ENCODE measurements at regions not wholly inside any gene's neighbourhood (a gene's known extent, or its start where the extent isn't known, plus 50 kb on each side); places are given as distances from the start of the nearest gene placed in this dataset.
"Not testable (repeated sequence)": the region's sequence is repeated elsewhere in the genome, so short reads cannot be mapped to it uniquely, and the experiment has no call there.

- FAIRE-seq (no peak), DNase-seq (no peak)
- no peak for TF ChIP-seq CTCF (IDR thresholded peaks at IDR 0.05; ENCODE audit: borderline replicate concordance, extremely low read depth, insufficient read depth)
- Histone ChIP-seq H3K9ac (ENCODE audit: low read length in 3 of 3) (no peak overlapping the region), H3K27ac (ENCODE audit: low read depth in 2 of 2, low read length in 2 of 2) (no peak overlapping the region), H3K27me3 (ENCODE audit: control insufficient read depth, insufficient read depth, low read length) (no peaks in the 10 kb centered on the region), H3K9me3 (ENCODE audit: control insufficient read depth in 2 of 3, insufficient read depth in 1 of 3, low read length in 3 of 3) (no peaks in the 10 kb centered on the region), H3K4me3 (ENCODE audit: low read length in 3 of 3) (no peak overlapping the region), H3K36me3 (ENCODE audit: control insufficient read depth in 2 of 3, insufficient read depth in 3 of 3, low read length in 3 of 3) (no peaks in the 10 kb centered on the region), H3K4me1 (ENCODE audit: control insufficient read depth in 2 of 3, insufficient read depth in 2 of 3, low read depth in 1 of 3, low read length in 3 of 3) (no peaks in the 10 kb centered on the region)
- intact Hi-C loops (cut with DNase I), result no loop called here
These were observed 52.2 kb upstream of the EDIL3 start for GRCh38 chr5:84436866-84437265.

- H3K9ac ChIP-seq (ENCODE audit: low read length in 3 of 3); FAIRE-seq; DNase-seq; H3K9me3 ChIP-seq (ENCODE audit: control insufficient read depth in 2 of 3, insufficient read depth in 1 of 3, low read length in 3 of 3); H3K4me1 ChIP-seq (ENCODE audit: control insufficient read depth in 2 of 3, insufficient read depth in 2 of 3, low read depth in 1 of 3, low read length in 3 of 3); intact Hi-C loops (cut with DNase I); H3K27ac ChIP-seq (ENCODE audit: low read depth in 2 of 2, low read length in 2 of 2); H3K36me3 ChIP-seq (ENCODE audit: control insufficient read depth in 2 of 3, insufficient read depth in 3 of 3, low read length in 3 of 3); H3K27me3 ChIP-seq (ENCODE audit: control insufficient read depth, insufficient read depth, low read length); H3K4me3 ChIP-seq (ENCODE audit: low read length in 3 of 3): not testable (repeated sequence)
These were observed 51.2 kb upstream of the EDIL3 start for GRCh38 chr5:84435861-84436346.

Measured in kidney (tissue), 13 donors.